GM12875 (cell line): ENCODE measurements at regions not wholly inside any gene's neighbourhood (a gene's known extent, or its start where the extent isn't known, plus 50 kb on each side); places are given as distances from the start of the nearest gene placed in this dataset.

Experiments used
- H3K4me3 ChIP-seq: one replicate; pipeline ENCODE4 v1.5.1; 2011; ENCODE audit warnings: low read depth, low read length, control low read depth
- CTCF ChIP-seq: IDR thresholded peaks from 2 replicates; pipeline ENCODE4 v1.5.1; 2011; ENCODE audit warnings: low read depth, mild to moderate bottlenecking, control low read depth, inconsistent platforms, low read length, moderate library complexity, borderline replicate concordance; ENCODE audit not compliant: insufficient read depth

- no peak for TF ChIP-seq CTCF
- H3K4me3 ChIP-seq = no peak overlapping the region
Observed at GRCh38 chr4:165627128-165627527, 245.9 kb upstream of the TLL1 start.

- no peak for TF ChIP-seq CTCF
- H3K4me3 ChIP-seq = no peak overlapping the region
Observed at GRCh38 chr4:165627548-165627947, 245.5 kb upstream of the TLL1 start.

DNA sequence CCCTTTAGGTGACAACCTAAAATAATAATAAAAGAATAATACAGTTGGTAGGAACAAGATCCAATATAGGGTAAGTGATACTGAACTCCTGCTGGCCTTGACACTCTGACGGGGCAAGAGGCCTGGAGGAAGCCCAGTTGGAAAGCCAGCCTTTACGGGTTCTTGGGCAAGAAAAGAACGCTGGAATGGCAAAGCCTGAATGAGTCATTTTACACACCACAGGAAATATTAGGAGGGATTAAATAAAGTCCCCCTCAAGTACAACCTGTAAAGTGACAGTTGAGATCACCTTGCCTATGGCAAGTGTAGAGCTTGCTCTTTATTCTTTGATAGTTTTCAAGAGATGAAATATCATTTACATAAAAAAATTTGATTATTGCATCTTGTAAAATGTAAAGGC is 244.5 kb upstream of the TLL1 start:
- no peak for TF ChIP-seq CTCF
- no peak overlapping the region for H3K4me3 ChIP-seq

DNA sequence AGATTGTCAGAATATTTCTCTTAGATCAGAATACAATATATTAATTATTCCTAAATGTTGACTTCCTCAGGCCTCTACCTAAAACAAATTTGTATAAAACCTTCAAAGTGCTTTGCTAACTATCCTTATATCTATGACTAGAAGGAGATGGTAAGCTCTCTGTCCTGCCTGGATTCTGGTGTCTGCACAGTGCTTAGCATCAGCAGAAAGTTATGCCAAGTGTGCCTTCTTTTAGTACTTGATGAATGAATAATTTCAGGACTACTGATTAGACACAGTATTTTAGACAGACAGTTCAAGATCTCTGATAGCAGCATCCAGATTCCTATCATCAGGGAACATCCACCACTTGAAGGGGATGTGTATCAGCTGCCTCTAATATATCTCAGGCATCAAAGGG is 242.4 kb upstream of the TLL1 start:
- no peak for TF ChIP-seq CTCF
- H3K4me3 ChIP-seq = no peak overlapping the region

- no peak for TF ChIP-seq CTCF
- H3K4me3 ChIP-seq = no peak overlapping the region
Observed at GRCh38 chr4:165631208-165631894, 241.7 kb upstream of the TLL1 start.

DNA sequence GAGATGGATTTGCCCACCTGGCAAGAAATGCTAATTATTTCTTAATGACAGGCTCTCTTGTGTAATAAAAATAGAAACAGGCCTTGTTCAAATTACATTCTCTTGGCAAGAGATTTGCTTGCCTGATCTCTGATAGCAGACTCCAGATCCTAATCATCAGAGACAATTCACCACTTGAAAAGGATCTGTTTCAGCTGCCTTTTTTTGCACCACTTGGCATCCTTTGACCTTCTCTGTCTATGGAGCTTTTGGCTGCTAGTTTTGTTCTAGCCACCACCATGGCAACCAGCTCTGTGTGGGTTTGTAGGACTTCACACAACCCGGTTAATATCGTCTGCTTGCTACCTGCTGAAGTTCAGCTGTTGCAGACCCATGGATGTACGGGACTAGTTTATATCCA is 241.1 kb upstream of the TLL1 start:
- no peak for TF ChIP-seq CTCF
- no peak overlapping the region for H3K4me3 ChIP-seq

GRCh38 chr4:165634766-165635165 is 238.3 kb upstream of the TLL1 start:
- no peak for TF ChIP-seq CTCF
- no peak overlapping the region for H3K4me3 ChIP-seq
